ENCODE measurements at regions not wholly inside any gene's neighbourhood (a gene's known extent, or its start where the extent isn't known, plus 50 kb on each side); places are given as distances from the start of the nearest gene placed in this dataset.

DNA sequence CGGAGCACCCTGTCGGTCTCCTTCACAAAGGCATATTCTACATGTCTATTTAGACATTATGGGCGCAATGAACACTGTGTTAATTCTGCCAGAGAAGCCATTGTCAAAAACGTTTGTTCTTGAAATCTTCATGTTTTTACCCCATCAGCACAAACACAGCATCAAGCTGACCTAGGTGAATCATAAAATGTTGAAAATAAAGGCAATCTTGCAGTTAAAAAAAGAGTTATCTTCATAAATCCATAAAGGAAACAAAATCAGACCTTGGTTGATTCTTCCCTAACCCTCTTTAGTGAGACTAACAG is 154.9 kb downstream of the DIO2 start (continued):
- TF ChIP-seq, protein P1, sequence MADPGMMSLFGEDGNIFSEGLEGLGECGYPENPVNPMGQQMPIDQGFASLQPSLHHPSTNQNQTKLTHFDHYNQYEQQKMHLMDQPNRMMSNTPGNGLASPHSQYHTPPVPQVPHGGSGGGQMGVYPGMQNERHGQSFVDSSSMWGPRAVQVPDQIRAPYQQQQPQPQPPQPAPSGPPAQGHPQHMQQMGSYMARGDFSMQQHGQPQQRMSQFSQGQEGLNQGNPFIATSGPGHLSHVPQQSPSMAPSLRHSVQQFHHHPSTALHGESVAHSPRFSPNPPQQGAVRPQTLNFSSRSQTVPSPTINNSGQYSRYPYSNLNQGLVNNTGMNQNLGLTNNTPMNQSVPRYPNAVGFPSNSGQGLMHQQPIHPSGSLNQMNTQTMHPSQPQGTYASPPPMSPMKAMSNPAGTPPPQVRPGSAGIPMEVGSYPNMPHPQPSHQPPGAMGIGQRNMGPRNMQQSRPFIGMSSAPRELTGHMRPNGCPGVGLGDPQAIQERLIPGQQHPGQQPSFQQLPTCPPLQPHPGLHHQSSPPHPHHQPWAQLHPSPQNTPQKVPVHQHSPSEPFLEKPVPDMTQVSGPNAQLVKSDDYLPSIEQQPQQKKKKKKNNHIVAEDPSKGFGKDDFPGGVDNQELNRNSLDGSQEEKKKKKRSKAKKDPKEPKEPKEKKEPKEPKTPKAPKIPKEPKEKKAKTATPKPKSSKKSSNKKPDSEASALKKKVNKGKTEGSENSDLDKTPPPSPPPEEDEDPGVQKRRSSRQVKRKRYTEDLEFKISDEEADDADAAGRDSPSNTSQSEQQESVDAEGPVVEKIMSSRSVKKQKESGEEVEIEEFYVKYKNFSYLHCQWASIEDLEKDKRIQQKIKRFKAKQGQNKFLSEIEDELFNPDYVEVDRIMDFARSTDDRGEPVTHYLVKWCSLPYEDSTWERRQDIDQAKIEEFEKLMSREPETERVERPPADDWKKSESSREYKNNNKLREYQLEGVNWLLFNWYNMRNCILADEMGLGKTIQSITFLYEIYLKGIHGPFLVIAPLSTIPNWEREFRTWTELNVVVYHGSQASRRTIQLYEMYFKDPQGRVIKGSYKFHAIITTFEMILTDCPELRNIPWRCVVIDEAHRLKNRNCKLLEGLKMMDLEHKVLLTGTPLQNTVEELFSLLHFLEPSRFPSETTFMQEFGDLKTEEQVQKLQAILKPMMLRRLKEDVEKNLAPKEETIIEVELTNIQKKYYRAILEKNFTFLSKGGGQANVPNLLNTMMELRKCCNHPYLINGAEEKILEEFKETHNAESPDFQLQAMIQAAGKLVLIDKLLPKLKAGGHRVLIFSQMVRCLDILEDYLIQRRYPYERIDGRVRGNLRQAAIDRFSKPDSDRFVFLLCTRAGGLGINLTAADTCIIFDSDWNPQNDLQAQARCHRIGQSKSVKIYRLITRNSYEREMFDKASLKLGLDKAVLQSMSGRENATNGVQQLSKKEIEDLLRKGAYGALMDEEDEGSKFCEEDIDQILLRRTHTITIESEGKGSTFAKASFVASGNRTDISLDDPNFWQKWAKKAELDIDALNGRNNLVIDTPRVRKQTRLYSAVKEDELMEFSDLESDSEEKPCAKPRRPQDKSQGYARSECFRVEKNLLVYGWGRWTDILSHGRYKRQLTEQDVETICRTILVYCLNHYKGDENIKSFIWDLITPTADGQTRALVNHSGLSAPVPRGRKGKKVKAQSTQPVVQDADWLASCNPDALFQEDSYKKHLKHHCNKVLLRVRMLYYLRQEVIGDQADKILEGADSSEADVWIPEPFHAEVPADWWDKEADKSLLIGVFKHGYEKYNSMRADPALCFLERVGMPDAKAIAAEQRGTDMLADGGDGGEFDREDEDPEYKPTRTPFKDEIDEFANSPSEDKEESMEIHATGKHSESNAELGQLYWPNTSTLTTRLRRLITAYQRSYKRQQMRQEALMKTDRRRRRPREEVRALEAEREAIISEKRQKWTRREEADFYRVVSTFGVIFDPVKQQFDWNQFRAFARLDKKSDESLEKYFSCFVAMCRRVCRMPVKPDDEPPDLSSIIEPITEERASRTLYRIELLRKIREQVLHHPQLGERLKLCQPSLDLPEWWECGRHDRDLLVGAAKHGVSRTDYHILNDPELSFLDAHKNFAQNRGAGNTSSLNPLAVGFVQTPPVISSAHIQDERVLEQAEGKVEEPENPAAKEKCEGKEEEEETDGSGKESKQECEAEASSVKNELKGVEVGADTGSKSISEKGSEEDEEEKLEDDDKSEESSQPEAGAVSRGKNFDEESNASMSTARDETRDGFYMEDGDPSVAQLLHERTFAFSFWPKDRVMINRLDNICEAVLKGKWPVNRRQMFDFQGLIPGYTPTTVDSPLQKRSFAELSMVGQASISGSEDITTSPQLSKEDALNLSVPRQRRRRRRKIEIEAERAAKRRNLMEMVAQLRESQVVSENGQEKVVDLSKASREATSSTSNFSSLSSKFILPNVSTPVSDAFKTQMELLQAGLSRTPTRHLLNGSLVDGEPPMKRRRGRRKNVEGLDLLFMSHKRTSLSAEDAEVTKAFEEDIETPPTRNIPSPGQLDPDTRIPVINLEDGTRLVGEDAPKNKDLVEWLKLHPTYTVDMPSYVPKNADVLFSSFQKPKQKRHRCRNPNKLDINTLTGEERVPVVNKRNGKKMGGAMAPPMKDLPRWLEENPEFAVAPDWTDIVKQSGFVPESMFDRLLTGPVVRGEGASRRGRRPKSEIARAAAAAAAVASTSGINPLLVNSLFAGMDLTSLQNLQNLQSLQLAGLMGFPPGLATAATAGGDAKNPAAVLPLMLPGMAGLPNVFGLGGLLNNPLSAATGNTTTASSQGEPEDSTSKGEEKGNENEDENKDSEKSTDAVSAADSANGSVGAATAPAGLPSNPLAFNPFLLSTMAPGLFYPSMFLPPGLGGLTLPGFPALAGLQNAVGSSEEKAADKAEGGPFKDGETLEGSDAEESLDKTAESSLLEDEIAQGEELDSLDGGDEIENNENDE (IDR thresholded peaks at IDR 0.05; ENCODE audit: low read depth, low read length) = no peak
- no peak for TF ChIP-seq RBM15 (IDR thresholded peaks at IDR 0.05; ENCODE audit: insufficient read depth, low read length)
